Breast epithelium (tissue), 3 donors: ENCODE measurements at regions not wholly inside any gene's neighbourhood (a gene's known extent, or its start where the extent isn't known, plus 50 kb on each side); places are given as distances from the start of the nearest gene placed in this dataset.

Source experiments
- POLR2A ChIP-seq: fragments of 450-650 bp; IDR thresholded peaks from one replicate; pipeline ENCODE4 v1.6.1; 2016; ENCODE audit warnings: antibody characterized with exemption, mild to moderate bottlenecking, moderate library complexity
- TF ChIP-seq, protein P1 (sequence below), 3 donors: fragments of 450-650 bp; IDR thresholded peaks; one replicate each; pipeline ENCODE4 v1.5.1; 2016 to 2017; ENCODE audit warnings: antibody characterized with exemption in 3 of 3, mild to moderate bottlenecking in 3 of 3, moderate library complexity in 3 of 3

DNA sequence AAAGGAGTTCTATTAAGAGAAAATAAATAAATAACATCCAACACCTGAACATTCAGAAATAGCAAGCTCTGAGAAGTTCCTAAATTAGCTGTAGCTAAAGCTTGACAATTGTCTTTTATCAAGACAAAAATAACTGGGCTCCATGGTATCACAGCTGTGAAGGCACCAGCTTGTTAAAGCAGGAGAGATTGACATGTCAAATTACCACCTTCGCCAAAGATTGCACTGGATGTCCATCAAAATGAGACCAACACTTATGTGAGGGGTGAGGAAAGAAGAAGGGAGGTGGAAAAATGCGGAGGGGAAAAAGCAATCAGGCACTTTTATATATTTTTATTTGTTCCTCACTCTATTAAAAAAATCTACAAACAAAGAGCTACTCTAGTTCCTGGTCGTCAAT, 1827.5 kb upstream of the RAG2 start:
- TF ChIP-seq, protein P1, sequence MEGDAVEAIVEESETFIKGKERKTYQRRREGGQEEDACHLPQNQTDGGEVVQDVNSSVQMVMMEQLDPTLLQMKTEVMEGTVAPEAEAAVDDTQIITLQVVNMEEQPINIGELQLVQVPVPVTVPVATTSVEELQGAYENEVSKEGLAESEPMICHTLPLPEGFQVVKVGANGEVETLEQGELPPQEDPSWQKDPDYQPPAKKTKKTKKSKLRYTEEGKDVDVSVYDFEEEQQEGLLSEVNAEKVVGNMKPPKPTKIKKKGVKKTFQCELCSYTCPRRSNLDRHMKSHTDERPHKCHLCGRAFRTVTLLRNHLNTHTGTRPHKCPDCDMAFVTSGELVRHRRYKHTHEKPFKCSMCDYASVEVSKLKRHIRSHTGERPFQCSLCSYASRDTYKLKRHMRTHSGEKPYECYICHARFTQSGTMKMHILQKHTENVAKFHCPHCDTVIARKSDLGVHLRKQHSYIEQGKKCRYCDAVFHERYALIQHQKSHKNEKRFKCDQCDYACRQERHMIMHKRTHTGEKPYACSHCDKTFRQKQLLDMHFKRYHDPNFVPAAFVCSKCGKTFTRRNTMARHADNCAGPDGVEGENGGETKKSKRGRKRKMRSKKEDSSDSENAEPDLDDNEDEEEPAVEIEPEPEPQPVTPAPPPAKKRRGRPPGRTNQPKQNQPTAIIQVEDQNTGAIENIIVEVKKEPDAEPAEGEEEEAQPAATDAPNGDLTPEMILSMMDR (IDR thresholded peaks at IDR 0.05), result no peak
- TF ChIP-seq POLR2A, result no peak
